ENCODE measurements at regions not wholly inside any gene's neighbourhood (a gene's known extent, or its start where the extent isn't known, plus 50 kb on each side); places are given as distances from the start of the nearest gene placed in this dataset.
A peak's percentile ranks its signal among the peaks of the same experiment; 100 is the strongest.
"Not testable (repeated sequence)": the region's sequence is repeated elsewhere in the genome, so short reads cannot be mapped to it uniquely, and the experiment has no call there.

GRCh38 chr19:30254789-30255188 lies 117.4 kb upstream of the ZNF536 start:
- Mint-ChIP-seq H3K4me3 (ENCODE audit: unreplicated experiment) (no peak overlapping the region), H3K27me3 (ENCODE audit: unreplicated experiment) (peaks cover 4% of the 10 kb centered on the region)

GRCh38 chr19:30255791-30256495 lies 116.2 kb upstream of the ZNF536 start:
- no peaks in the 10 kb centered on the region for H3K36me3 Mint-ChIP-seq (ENCODE audit: low read depth, unreplicated experiment)
- no peak overlapping the region for H3K4me3 Mint-ChIP-seq (ENCODE audit: unreplicated experiment)
- peaks cover 7% of the 10 kb centered on the region for H3K4me1 Mint-ChIP-seq (ENCODE audit: unreplicated experiment)
- no peak for TF ChIP-seq CTCF (IDR thresholded peaks at IDR 0.05; ENCODE audit: unreplicated experiment)
- H3K27ac Mint-ChIP-seq (ENCODE audit: unreplicated experiment): no peak overlapping the region
- H3K9me3 Mint-ChIP-seq (ENCODE audit: unreplicated experiment): no peaks in the 10 kb centered on the region
- peaks cover 4% of the 10 kb centered on the region for H3K27me3 Mint-ChIP-seq (ENCODE audit: unreplicated experiment)
- DNase-seq (ENCODE audit: low spot score): peak; percentile 31

More at GRCh38 chr19:30254789-30255188, 117.4 kb upstream of the ZNF536 start:
- Mint-ChIP-seq H3K27ac (ENCODE audit: unreplicated experiment) (no peak overlapping the region), H3K4me1 (ENCODE audit: unreplicated experiment) (peaks cover 7% of the 10 kb centered on the region), H3K9me3 (ENCODE audit: unreplicated experiment) (no peaks in the 10 kb centered on the region), H3K36me3 (ENCODE audit: low read depth, unreplicated experiment) (no peaks in the 10 kb centered on the region)
- no peak for TF ChIP-seq CTCF (IDR thresholded peaks at IDR 0.05; ENCODE audit: unreplicated experiment)
- no peak for DNase-seq (ENCODE audit: low spot score)

- no peak for TF ChIP-seq CTCF (IDR thresholded peaks at IDR 0.05; ENCODE audit: unreplicated experiment)
These were observed 115.7 kb upstream of the ZNF536 start for GRCh38 chr19:30256496-30256850.

GRCh38 chr19:30263830-30264381 lies 108.3 kb upstream of the ZNF536 start:
- Mint-ChIP-seq H3K9me3 (ENCODE audit: unreplicated experiment) (no peaks in the 10 kb centered on the region), H3K27me3 (ENCODE audit: unreplicated experiment) (peaks cover 4% of the 10 kb centered on the region), H3K4me1 (ENCODE audit: unreplicated experiment) (peaks cover 13% of the 10 kb centered on the region), H3K4me3 (ENCODE audit: unreplicated experiment) (no peak overlapping the region), H3K27ac (ENCODE audit: unreplicated experiment) (no peak overlapping the region), H3K36me3 (ENCODE audit: low read depth, unreplicated experiment) (no peaks in the 10 kb centered on the region)
- DNase-seq (ENCODE audit: low spot score): no peak
- no peak for TF ChIP-seq CTCF (IDR thresholded peaks at IDR 0.05; ENCODE audit: unreplicated experiment)

More at GRCh38 chr19:30256496-30256850, 115.7 kb upstream of the ZNF536 start:
- Mint-ChIP-seq H3K27ac (ENCODE audit: unreplicated experiment) (no peak overlapping the region), H3K4me1 (ENCODE audit: unreplicated experiment) (peaks cover 7% of the 10 kb centered on the region), H3K36me3 (ENCODE audit: low read depth, unreplicated experiment) (no peaks in the 10 kb centered on the region), H3K27me3 (ENCODE audit: unreplicated experiment) (peaks cover 3% of the 10 kb centered on the region), H3K4me3 (ENCODE audit: unreplicated experiment) (no peak overlapping the region), H3K9me3 (ENCODE audit: unreplicated experiment) (no peaks in the 10 kb centered on the region)
- no peak for DNase-seq (ENCODE audit: low spot score)

GRCh38 chr19:30265918-30266317 lies 106.3 kb upstream of the ZNF536 start:
- not testable (repeated sequence) for H3K9me3 Mint-ChIP-seq (ENCODE audit: unreplicated experiment); DNase-seq (ENCODE audit: low spot score); H3K36me3 Mint-ChIP-seq (ENCODE audit: low read depth, unreplicated experiment); H3K27ac Mint-ChIP-seq (ENCODE audit: unreplicated experiment); H3K4me3 Mint-ChIP-seq (ENCODE audit: unreplicated experiment); H3K27me3 Mint-ChIP-seq (ENCODE audit: unreplicated experiment)
- H3K4me1 Mint-ChIP-seq (ENCODE audit: unreplicated experiment): peaks cover 13% of the 10 kb centered on the region
